ENCODE measurements at regions not wholly inside any gene's neighbourhood (a gene's known extent, or its start where the extent isn't known, plus 50 kb on each side); places are given as distances from the start of the nearest gene placed in this dataset.
"Not testable (repeated sequence)": the region's sequence is repeated elsewhere in the genome, so short reads cannot be mapped to it uniquely, and the experiment has no call there.

DNA sequence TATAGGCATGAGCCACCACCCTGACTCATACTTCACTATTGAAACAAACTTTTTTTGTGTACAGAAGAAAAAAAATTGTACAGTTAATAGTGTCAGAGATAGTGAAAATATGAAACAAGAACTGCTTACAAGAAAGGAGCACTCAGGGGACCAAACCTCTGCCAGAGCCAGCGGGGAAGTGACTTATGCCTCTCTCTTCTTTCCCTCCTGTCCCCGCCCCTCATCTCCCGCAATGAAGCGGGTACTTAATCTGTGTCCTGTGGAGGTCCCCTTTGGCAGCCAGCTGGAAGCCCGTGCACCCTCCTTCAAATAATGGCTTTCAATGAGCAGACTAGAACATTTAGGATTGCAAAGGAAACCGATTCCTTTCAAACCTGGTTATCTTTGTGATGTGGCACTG lies 51.5 kb downstream of the PPIAL4A start:
- DNase-seq, result not testable (repeated sequence)

DNA sequence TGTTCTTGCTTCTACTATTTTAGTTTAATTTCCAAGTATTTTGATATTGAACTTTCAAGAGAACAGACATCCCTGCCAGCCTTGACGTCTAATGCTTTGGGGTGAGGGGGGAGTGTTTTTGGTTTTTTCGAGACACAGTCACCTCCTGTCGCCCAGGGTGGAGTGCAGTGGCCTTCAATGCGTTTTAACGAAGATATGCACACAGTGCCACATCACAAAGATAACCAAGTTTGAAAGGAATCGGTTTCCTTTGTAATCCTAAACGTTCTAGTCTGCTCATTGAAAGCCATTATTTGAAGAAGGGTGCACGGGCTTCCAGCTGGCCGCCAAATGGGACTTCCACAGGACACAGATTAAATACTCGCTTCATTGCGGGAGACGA lies 52.3 kb downstream of the PPIAL4A start:
- DNase-seq, result not testable (repeated sequence)

- DNase-seq, result peak; percentile 92
Observed at GRCh38 chr1:120942218-120942944, 52.8 kb downstream of the PPIAL4A start.

GRCh38 chr1:120942945-120943319 lies 53.4 kb downstream of the PPIAL4A start:
- DNase-seq, result not testable (repeated sequence)

DNA sequence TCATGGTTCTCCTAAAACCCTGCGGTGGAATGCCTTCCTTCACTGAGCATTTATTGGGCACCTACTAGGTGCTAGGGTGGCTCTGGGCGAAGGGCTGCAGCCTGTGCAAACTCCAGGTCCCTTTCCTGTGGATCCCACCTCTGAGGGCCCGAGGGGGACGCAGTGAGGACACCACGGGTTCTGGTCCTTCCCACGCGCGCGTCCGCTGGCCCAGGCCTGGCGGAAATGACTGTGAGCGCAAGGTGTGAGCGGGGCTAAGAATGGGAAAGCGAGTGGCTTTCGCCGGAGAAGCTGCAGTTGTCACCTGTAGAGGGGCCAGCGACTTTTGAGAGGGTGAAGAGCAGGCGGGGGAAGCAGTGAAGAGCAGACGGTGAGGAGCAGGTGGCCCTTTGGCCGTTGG lies 55.1 kb downstream of the PPIAL4A start:
- DNase-seq, result not testable (repeated sequence)

DNA sequence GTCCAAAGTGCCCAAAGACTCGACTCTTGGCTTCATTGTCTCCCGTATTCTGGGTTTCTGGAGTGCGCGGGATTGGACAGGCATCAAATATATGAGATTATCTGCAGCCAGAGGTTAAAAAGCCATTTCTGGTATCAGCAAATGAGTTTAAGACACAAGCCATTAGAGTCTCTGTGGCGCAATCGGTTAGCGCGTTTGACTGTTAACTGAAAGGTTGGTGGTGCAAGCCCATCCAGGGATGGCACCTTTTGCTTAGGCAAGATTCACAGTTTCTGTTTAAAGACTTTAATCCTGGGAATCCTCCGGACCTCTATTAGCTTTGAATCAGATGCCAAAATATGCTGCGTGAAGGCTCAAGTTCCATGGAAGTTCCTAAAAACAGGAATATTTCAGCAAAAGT lies 55.6 kb downstream of the PPIAL4A start:
- DNase-seq, result not testable (repeated sequence)

DNA sequence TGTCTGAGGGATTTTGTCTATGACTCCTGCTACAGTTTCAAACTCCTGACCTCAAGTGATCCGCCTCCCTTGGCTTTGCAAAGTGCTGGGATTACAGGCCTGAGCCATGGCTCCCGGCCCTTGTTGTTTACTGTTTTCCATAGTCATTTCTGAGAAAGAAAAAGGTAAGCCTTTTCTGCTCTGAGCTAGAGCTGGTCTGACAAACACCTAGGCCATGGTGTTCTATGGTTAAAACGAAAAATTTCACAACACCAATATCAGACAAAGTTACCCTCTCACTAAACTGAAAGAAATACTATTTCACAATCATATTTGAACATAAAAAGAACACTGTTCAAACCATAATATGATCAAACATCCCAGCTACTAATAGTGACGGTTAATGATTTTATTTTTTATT lies 57.5 kb downstream of the PPIAL4A start:
- not testable (repeated sequence) for DNase-seq

GRCh38 chr1:120949724-120950123 lies 60.2 kb downstream of the PPIAL4A start:
- not testable (repeated sequence) for DNase-seq

GRCh38 chr1:120950633-120951032 lies 61.1 kb downstream of the PPIAL4A start:
- DNase-seq, result not testable (repeated sequence)

GRCh38 chr1:120951100-120951499 lies 61.5 kb downstream of the PPIAL4A start:
- not testable (repeated sequence) for DNase-seq

DNA sequence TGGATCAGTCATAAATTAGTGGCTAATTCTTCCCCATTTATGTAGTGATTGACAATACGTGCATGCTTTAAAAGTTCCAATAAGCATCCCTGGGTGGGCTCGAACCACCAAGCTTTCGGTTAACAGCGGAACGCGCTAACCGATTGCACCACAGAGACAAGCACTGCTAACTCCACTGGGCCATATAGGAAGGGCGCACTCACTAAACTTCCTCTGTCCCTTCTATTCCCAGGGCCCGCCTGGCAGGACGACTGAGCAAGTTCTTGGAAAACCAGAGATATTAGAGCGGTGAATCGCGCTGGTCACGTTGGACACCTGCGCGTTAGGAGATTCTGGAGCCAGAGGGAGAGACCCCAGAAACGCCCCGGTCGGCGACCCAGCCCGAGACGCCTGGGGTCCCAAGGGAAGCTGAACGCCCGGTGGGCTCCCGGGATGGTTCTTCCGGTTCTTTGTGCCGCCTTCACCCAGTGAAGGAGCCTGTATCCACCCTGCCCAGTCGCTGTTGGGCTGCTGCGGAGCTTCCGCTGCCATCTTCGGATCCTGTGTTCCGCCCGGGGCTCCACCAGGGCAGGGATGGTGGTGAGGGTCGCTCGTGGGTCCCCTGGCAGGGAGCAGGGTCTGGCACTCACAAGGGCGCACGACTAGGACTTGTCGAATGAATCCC lies 62.8 kb downstream of the PPIAL4A start:
- not testable (repeated sequence) for DNase-seq

DNA sequence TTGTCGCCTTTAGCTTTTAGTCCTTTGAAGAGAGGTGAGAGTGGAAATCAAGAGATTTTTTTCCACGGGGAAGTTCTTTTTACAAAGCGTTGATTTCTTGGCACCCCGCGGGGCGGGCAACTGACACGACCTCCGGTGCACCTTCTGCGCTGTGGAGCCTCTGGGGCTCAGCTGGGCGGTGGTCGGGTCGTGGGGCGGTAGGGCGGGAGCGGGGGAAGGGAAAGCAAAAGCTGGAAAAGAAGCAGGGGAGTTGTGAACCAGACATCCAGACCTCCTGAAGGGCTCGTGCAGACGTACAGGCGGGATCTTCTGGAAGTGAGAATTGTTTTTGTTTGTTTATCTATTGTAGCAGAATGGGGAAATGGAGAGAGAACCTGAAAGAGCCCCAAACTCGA lies 63.3 kb downstream of the PPIAL4A start:
- not testable (repeated sequence) for DNase-seq

DNA sequence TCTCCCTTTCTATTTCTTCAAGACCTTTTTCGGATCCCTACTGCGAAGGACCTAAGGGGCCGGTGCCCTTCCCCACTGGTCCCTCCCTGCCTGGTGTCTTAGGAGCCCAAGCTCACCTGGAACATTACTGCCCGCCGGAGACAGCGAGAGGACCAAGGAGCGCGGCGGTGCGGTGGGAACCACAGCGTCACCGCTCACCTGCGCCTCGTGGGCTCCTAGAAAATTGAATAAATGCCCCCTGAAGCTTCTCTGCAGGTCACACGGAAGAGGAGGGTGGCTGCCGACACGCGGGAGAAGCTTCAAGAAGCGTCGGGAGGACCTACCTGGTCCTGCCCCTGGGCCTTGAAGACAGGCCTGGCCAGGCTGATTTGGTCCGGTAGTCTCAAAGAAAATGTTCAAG lies 65.2 kb downstream of the PPIAL4A start:
- no peak for DNase-seq

DNA sequence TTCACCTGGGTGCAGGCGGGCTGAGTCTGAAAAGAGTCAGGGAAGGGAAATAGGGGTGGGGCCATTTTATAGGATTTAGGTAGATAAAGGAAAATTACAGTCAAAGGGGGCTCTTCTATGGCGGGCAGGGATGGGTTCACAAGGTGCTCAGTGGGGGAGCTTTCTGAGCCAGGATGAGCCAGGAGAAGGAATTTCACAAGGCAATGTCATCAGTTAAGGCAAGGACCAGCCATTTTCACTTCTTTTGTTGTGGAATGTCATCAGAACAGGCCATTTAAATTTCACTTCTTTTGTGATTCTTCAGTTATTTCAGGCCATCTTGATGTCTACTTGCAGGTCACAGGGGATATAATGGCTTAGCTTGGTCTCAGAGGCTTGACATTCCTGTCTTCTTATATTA lies 66.4 kb downstream of the PPIAL4A start:
- DNase-seq, result not testable (repeated sequence)

- DNase-seq, result not testable (repeated sequence)
Observed at GRCh38 chr1:120966018-120966417, 76.4 kb downstream of the PPIAL4A start.

DNA sequence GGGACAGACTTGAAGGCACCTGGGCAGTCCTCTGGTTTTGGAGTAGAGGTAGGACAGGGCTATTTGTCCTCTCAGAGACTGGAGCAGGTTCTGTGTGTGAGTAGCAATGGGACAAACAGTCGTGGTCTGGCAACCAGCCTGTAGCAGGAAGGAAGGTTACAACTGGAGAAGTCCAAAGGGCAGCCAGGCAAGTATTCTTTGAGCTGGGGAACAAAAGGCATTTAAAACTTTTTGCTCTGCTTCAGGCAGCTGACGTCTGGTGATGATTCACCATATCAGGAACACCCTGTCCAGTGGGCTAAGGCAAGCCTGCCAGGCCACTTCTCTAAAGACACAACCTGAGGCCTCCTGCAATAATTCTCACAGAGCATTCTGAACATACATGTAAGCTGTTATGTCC lies 83.3 kb downstream of the PPIAL4A start:
- peak; percentile 56 for DNase-seq

DNA sequence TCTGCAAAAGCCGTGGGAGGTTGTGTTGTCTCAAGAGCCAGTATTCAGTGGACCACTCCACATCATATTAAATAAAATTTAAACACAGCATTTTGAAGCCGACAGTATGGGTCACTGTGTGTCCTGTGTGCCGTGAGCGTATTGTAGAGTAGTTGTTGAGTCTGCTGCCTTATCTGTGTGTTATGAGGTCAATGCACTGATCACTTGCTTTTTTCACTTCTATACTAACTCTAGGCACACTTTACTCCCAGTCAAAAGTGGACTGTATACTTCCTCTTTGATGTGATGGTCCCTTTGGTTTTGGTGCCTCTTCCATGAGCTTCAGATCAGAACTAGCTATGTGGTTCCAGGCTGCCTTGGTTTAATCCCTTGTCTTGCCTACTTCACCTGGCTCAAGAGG lies 84.3 kb downstream of the PPIAL4A start:
- DNase-seq, result not testable (repeated sequence)

GRCh38 chr1:120977279-120977678 lies 87.7 kb downstream of the PPIAL4A start:
- DNase-seq, result not testable (repeated sequence)

DNA sequence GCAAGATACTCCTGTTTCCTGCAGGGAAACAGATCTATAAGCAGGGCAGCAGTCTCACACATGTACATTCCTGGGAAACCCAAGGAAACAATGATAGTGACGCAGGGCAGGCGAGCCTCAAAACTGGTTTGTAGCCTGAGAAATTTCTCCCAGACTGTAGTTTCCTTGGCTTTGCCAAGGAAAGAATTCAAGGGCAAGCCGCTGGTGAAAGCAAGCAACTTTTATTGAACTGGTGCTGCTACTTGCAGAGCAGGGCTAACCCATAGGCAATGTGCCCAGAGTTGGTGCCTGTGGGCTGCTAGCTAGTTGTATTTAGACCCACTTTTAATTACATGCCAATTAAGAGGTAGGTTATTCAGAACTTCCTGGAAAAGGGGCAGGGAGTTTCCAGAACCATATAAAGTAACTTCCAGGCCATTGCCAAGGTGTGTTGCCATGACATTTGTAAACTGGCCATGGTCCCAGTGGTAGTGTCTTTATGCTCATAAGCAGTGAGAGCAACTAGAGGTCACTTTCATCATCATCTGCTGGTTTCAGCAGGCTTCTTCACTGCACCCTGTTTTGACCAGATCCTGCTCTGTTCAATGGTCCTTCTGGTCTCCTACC lies 92.0 kb downstream of the PPIAL4A start:
- not testable (repeated sequence) for DNase-seq

DNA sequence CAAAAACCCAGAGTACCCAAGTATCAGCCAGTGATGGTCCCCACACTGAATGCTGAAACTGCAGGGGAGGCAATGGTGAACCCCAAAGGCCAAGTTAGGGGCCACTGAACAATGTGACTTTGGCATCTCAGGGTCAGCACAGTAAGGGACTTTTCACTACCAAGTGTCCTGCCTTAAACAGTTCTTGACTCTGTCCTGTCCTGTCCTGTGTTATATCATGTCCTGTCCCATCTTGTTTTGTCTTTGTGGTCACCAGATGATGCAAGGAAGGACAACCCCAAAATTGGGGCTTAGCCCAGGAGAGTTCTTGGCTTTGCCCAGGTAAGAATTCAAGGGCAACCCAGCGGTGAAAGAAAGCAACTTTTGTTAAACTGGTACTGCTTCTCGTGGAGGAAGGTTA lies 105.0 kb downstream of the PPIAL4A start:
- DNase-seq, result not testable (repeated sequence)

- DNase-seq, result not testable (repeated sequence)
Observed at GRCh38 chr1:120995025-120995424, 105.5 kb downstream of the PPIAL4A start.

DNA sequence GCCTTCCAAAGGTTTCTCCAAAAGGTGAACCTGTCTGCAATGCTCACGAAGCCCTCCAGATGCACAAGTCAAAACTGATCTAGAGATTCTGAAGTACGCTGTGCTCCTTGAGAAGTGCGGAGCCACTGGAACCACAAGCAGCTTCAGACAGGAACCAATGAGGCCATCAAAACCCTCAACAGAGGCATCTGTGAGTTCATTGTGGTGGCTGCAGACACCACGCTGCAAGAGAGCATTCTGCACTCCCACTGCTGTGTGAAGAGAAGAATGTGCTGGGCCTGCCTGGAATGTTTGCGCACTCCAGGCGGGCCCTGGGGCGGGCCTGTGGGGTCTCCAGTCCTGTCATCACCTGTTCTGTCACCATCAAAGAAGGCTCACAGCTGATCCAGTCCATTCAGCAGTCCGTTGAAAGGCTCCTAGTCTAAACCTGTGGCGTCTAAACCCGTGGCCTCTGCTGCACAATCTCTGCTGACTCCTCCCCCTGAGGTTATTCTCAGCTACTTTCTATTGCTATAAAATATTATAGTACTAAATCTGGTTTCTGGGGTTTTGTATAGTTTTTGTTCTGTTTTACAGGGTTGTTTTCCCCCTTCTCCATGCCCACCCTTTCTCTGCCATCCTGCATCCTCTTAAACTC lies 111.6 kb downstream of the PPIAL4A start:
- not testable (repeated sequence) for DNase-seq

- not testable (repeated sequence) for DNase-seq
Observed at GRCh38 chr1:121003230-121003629, 113.7 kb downstream of the PPIAL4A start.
